ENCODE measurements at regions not wholly inside any gene's neighbourhood (a gene's known extent, or its start where the extent isn't known, plus 50 kb on each side); places are given as distances from the start of the nearest gene placed in this dataset.

DNA sequence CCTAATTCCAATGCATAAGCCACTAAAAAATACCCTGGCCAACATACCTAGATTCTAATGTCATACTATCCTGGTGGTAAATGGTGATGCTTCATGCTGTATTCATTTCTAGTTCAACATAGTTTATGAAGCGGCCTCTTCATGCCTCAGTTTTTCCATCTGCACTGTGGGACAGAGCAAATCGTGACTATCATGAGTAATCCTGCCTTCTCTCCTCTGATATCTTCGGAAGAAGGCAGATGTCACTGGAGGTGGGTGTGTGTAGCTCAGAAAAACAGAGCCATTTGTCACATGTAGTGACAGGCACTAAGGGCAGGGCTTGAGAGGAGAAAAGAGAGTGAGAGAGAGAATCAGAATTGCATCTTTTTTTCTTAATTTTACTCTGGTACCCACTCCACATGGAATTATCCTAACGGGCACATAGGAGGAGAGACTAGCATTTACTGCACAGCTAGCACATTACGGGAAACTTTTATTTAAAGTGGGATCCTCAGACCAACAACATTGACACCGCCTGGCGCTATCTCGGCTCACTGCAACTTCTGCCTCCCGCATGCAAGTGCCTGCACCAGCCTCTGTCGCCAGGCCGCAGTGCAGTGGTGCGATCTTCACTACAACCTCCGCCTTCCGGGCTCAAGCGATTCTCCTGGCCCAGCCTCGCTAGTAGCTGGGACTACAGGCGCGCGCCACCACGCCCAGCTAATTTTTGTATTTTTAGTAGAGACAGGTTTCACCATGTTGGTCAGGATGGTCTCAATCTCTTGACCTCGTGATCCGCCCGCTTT is 78.4 kb upstream of the KCNA3 start:
- 93% methylated on average over 23 of the region's 23 CpGs for WGBS
- DNase-seq (ENCODE audit: low spot score in 2 of 2), result no peak
- Histone ChIP-seq H3K27me3 (peaks cover 22% of the 10 kb centered on the region), H3K27ac (no peak overlapping the region), H3K4me1 (no peaks in the 10 kb centered on the region), H3K9me3 (no peaks in the 10 kb centered on the region), H3K4me3 (no peak overlapping the region), H3K36me3 (no peaks in the 10 kb centered on the region)
- TF ChIP-seq EP300 (IDR thresholded peaks at IDR 0.05) (no peak), POLR2A (IDR thresholded peaks at IDR 0.05) (no peak), POLR2AphosphoS5 (IDR thresholded peaks at IDR 0.05) (no peak), CTCF (IDR thresholded peaks at IDR 0.05) (no peak)

GRCh38 chr1:110750562-110750961 is 75.8 kb upstream of the KCNA3 start:
- peaks cover 9% of the 10 kb centered on the region for H3K27me3 ChIP-seq
- H3K4me3 ChIP-seq, result no peak overlapping the region
- no peaks in the 10 kb centered on the region for H3K9me3 ChIP-seq
- no peak overlapping the region for H3K27ac ChIP-seq
- DNase-seq (ENCODE audit: low spot score in 2 of 2), result no peak
- WGBS, result 38% methylated on average over 3 of the region's 3 CpGs
- TF ChIP-seq POLR2A (IDR thresholded peaks at IDR 0.05), result no peak
- TF ChIP-seq CTCF (IDR thresholded peaks at IDR 0.05), result no peak
- no peak for TF ChIP-seq EP300 (IDR thresholded peaks at IDR 0.05)
- TF ChIP-seq POLR2AphosphoS5 (IDR thresholded peaks at IDR 0.05), result no peak
- no peaks in the 10 kb centered on the region for H3K4me1 ChIP-seq
- no peaks in the 10 kb centered on the region for H3K36me3 ChIP-seq

- WGBS, result 59% methylated on average over 4 of the region's 4 CpGs
- H3K27ac ChIP-seq, result no peak overlapping the region
- no peak for DNase-seq (ENCODE audit: low spot score in 2 of 2)
- no peak for TF ChIP-seq EP300 (IDR thresholded peaks at IDR 0.05)
- peaks cover 11% of the 10 kb centered on the region for H3K27me3 ChIP-seq
- no peaks in the 10 kb centered on the region for H3K36me3 ChIP-seq
- no peaks in the 10 kb centered on the region for H3K4me1 ChIP-seq
- H3K4me3 ChIP-seq, result no peak overlapping the region
- H3K9me3 ChIP-seq, result no peaks in the 10 kb centered on the region
Measured at GRCh38 chr1:110749960-110750359, 75.2 kb upstream of the KCNA3 start.

DNA sequence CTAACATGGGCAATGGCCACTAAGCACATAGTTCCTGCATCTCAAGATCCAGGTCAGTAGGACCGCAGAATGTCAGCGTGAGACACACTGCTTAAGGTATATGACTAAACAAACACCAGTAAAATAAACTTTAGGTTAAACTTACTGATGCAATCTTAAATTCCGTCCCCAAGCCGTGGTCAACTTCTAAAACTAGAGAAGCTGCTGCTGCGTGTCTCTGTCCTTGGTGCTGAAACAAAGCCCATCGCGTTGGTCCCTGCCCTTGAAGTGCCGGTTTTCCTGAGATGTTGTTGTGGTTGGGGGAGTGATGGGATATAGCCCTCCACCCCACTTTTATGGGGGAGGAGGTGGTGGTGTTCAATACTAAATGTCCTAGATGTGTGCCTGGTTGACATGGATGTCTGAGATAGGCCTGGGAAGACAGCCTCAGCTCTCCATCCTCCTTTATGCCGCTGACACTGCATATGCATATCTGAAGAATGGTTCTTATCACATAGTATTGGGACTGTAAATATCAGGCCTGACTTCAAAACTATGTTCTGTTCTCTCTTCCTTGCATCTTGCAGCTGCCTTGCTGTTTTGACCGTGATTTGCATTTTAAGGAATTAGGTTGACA is 72.0 kb upstream of the KCNA3 start:
- no peak for DNase-seq (ENCODE audit: low spot score in 2 of 2)
- no peak for TF ChIP-seq EP300 (IDR thresholded peaks at IDR 0.05)
- TF ChIP-seq POLR2A (IDR thresholded peaks at IDR 0.05), result no peak
- no peak for TF ChIP-seq POLR2AphosphoS5 (IDR thresholded peaks at IDR 0.05)
- no peak for TF ChIP-seq CTCF (IDR thresholded peaks at IDR 0.05)
- 22% methylated on average over 10 of the region's 10 CpGs for WGBS

GRCh38 chr1:110743397-110743796 is 68.7 kb upstream of the KCNA3 start:
- Histone ChIP-seq H3K4me3 (no peak overlapping the region), H3K36me3 (no peaks in the 10 kb centered on the region), H3K4me1 (no peaks in the 10 kb centered on the region), H3K27ac (no peak overlapping the region), H3K9me3 (no peaks in the 10 kb centered on the region), H3K27me3 (peaks cover 11% of the 10 kb centered on the region)
- no peak for TF ChIP-seq POLR2A (IDR thresholded peaks at IDR 0.05)
- TF ChIP-seq CTCF (IDR thresholded peaks at IDR 0.05), result no peak
- DNase-seq (ENCODE audit: low spot score in 2 of 2), result no peak

More for the DNA sequence above, 72.0 kb upstream of the KCNA3 start:
- H3K4me1 ChIP-seq, result no peaks in the 10 kb centered on the region
- no peaks in the 10 kb centered on the region for H3K9me3 ChIP-seq
- no peaks in the 10 kb centered on the region for H3K36me3 ChIP-seq
- no peak overlapping the region for H3K4me3 ChIP-seq
- peaks cover 19% of the 10 kb centered on the region for H3K27me3 ChIP-seq
- H3K27ac ChIP-seq, result no peak overlapping the region
